WI38 (cell line): ENCODE measurements at regions not wholly inside any gene's neighbourhood (a gene's known extent, or its start where the extent isn't known, plus 50 kb on each side); places are given as distances from the start of the nearest gene placed in this dataset.

Experiments
- H3K4me3 ChIP-seq: 2 replicates; pipeline ENCODE4 v1.5.1; 2011; ENCODE audit warnings: low read depth, mild to moderate bottlenecking, control low read depth, low read length
- CTCF ChIP-seq: IDR thresholded peaks from 2 replicates; pipeline ENCODE4 v1.5.1; 2012; ENCODE audit warnings: low read depth, mild to moderate bottlenecking, control low read depth, low read length

DNA sequence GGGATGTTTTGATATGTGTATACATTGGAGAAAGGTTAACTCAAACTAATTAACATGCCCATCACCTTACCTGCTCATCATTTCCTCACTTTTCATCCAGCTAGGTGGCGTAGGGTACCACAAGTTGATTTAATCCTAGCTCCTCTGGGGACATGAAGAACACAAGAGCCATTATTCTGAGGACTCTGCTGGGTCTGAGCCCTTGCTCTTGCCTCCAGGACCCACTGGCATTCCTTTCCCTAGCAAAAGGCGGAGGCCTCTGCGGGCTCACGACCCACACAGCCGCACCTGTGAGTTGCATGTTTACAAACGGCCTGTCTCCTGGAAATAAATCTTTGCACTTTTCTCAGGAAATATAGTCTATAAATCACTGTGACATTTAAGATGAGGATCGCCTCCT, 871.9 kb downstream of the TBC1D22A start:
- TF ChIP-seq CTCF = no peak

GRCh38 chr22:47633111-47633510, 870.7 kb downstream of the TBC1D22A start:
- H3K4me3 ChIP-seq = no peak overlapping the region
- no peak for TF ChIP-seq CTCF

More for the DNA sequence above, 871.9 kb downstream of the TBC1D22A start:
- no peak overlapping the region for H3K4me3 ChIP-seq

GRCh38 chr22:47632701-47633100, 870.3 kb downstream of the TBC1D22A start:
- TF ChIP-seq CTCF = no peak
- H3K4me3 ChIP-seq = no peak overlapping the region

- H3K4me3 ChIP-seq = no peak overlapping the region
- TF ChIP-seq CTCF = no peak
Observed at GRCh38 chr22:47631571-47632102, 869.2 kb downstream of the TBC1D22A start.

DNA sequence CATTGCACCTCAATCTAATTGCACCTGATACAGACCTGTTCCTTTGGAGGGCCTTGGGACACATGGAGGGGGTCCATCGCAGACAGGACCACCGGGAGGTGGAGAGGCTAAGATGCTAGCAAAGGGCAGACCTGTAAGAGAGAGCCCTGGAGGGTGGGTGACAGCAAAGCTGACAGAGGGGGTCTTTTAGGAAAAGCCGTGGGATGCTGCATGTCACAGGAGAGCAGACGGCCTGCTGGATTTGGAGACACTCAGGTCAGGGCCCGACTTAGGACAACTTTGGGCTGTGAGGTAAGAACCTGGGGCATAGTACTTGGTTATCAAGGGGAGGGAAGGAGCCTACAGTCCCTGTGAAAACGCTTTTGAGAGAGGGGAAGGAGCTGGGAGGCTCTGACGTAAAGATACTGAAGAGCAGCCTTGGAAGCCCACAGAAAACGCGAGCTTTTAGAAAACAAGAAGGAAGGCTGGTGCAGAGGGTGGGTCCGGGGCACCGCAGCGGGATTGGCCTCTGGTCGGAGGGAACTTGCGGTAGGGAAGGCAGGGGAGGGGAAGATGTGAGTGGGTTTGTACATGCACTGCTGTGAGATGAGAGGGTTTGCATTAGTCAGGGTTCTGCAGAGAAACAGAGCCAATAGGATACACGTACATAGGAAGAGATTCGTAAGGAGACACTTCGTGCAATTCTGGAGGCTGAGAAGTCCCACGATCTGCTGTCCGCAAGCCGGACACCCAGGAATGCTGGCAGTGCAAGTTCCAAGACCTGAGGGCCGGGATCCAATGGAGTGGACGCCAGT, 868.5 kb downstream of the TBC1D22A start:
- H3K4me3 ChIP-seq = no peak overlapping the region
- no peak for TF ChIP-seq CTCF

- no peak overlapping the region for H3K4me3 ChIP-seq
- no peak for TF ChIP-seq CTCF
Observed at GRCh38 chr22:47629791-47630655, 867.6 kb downstream of the TBC1D22A start.

- no peak for TF ChIP-seq CTCF
Observed at GRCh38 chr22:47629273-47629711, 866.8 kb downstream of the TBC1D22A start.

More at GRCh38 chr22:47629273-47629711, 866.8 kb downstream of the TBC1D22A start:
- no peak overlapping the region for H3K4me3 ChIP-seq
